ENCODE measurements at regions not wholly inside any gene's neighbourhood (a gene's known extent, or its start where the extent isn't known, plus 50 kb on each side); places are given as distances from the start of the nearest gene placed in this dataset.

DNA sequence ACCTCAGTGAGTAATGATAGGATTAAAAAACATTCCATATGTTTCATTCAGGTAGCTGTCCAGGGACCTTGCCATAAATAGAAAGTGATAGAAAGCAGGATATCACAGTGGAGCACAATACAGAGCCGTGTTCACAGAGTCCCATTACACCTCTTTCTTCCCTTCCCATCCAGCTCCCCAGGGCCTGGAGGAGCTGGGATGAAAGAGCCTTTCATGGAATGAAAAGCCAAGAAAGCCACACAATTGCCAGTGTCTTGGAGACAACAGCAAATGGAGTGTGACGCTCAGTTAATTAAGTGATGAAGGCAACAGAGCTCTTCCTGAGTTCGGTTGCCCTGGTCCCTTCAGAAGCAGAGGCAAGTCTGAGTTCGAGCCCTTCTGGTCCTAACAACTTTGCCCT, 387.3 kb upstream of the PLXNA2 start:
- H3K9ac ChIP-seq (ENCODE audit: extremely low read depth, low read length, poor library complexity, severe bottlenecking) = no peak overlapping the region

DNA sequence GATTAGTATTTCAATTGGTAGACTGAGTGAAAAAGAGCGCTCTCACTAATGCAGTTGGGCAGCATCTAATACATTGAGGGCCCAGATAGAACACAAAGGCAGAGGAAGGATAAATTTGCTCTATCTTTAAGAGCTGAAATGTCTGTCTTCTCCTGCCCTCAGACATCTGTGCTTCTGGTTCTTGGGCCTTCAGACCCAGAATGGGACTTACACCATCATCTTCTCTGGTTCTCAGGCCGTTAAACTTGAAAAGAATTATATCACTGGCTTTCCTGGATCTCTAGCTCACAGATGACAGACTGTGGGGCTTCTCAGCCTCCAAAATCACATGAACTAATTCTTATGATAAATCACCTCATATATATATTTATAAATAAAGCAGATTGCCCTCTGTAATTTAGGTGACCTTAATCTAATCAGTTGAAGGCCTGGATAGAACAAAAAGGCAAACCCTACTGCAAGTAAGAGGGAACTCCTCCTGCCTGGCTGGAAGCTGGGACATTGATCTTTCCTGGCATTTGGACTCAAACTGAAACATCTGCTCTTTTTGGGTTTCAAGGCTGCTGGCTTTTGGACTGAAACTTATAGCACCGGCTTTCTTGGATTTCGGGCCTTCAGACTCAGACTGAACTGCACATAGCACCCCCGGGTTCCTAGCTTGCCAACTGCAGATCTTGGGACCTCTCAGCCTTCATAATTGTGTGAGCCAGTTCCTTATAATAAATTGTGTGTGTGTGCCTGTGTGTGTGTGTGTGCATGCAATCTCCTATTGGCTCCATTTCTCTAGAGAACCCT, 390.4 kb upstream of the PLXNA2 start:
- WGBS, 2 experiments (ENCODE audit: insufficient coverage in 1 of 2, insufficient read length in 1 of 2) = 95 to 100% methylated on average over 2 to 5 of the region's 5 CpGs

More for the DNA sequence above, 387.3 kb upstream of the PLXNA2 start:
- Histone ChIP-seq H3K4me3 (ENCODE audit: low read length) (no peak overlapping the region), H3K36me3 (ENCODE audit: control insufficient read depth, insufficient read depth, low read length) (no peaks in the 10 kb centered on the region), H3K4me1 (ENCODE audit: control insufficient read depth, insufficient read depth, low read length) (peaks cover 3% of the 10 kb centered on the region), H3K27ac (ENCODE audit: low read depth, low read length) (no peak overlapping the region), H3K9me3 (ENCODE audit: control insufficient read depth, low read length) (no peaks in the 10 kb centered on the region), H3K27me3 (ENCODE audit: control insufficient read depth, insufficient read depth, low read length, poor library complexity, severe bottlenecking) (no peaks in the 10 kb centered on the region)
- peaks cover 7% of the 10 kb centered on the region for H3K4me1 Mint-ChIP-seq
- H3K4me3 Mint-ChIP-seq = no peak overlapping the region
- TF ChIP-seq, protein P1, sequence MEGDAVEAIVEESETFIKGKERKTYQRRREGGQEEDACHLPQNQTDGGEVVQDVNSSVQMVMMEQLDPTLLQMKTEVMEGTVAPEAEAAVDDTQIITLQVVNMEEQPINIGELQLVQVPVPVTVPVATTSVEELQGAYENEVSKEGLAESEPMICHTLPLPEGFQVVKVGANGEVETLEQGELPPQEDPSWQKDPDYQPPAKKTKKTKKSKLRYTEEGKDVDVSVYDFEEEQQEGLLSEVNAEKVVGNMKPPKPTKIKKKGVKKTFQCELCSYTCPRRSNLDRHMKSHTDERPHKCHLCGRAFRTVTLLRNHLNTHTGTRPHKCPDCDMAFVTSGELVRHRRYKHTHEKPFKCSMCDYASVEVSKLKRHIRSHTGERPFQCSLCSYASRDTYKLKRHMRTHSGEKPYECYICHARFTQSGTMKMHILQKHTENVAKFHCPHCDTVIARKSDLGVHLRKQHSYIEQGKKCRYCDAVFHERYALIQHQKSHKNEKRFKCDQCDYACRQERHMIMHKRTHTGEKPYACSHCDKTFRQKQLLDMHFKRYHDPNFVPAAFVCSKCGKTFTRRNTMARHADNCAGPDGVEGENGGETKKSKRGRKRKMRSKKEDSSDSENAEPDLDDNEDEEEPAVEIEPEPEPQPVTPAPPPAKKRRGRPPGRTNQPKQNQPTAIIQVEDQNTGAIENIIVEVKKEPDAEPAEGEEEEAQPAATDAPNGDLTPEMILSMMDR (conservative IDR thresholded peaks at IDR 0.05) = no peak
- H3K27me3 Mint-ChIP-seq (ENCODE audit: insufficient read depth) = peaks cover 3% of the 10 kb centered on the region
- WGBS, 2 experiments (ENCODE audit: insufficient coverage in 1 of 2, insufficient read length in 1 of 2) = 78 to 94% methylated on average over 3 to 4 of the region's 4 CpGs
- H3K36me3 Mint-ChIP-seq (ENCODE audit: low read depth) = no peaks in the 10 kb centered on the region
- H3K9me3 Mint-ChIP-seq = no peaks in the 10 kb centered on the region
- no peak overlapping the region for H3K27ac Mint-ChIP-seq
- no peak for DNase-seq

DNA sequence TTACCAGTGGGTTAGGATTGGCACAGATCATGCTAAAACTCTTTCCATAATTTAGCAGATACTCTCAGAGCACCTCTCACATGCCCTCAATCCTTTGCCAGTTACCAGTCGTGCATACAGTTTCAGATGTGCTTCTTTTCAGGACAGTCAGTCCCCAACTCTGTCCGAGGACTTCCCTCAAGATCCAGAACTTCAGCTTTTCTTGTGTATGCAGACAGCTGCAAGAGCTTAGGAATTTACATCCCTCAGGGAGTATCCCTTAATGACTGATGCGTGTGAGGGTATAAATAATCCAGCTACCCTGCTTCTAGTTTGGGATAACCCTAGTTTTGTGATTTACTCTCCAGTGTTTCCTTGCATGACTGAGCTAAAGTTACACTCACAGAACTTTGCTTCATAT, 393.0 kb upstream of the PLXNA2 start:
- Mint-ChIP-seq H3K4me3 (no peak overlapping the region), H3K9me3 (no peaks in the 10 kb centered on the region), H3K4me1 (peaks cover 15% of the 10 kb centered on the region), H3K27ac (no peak overlapping the region), H3K36me3 (ENCODE audit: low read depth) (no peaks in the 10 kb centered on the region), H3K27me3 (ENCODE audit: insufficient read depth) (peaks cover 3% of the 10 kb centered on the region)
- 90 to 92% methylated on average over 3 of the region's 3 CpGs for WGBS, 2 experiments (ENCODE audit: insufficient coverage in 1 of 2, insufficient read length in 1 of 2)
- no peaks in the 10 kb centered on the region for H3K27me3 ChIP-seq (ENCODE audit: control insufficient read depth, insufficient read depth, low read length, poor library complexity, severe bottlenecking)
- no peak overlapping the region for H3K27ac ChIP-seq (ENCODE audit: low read depth, low read length)
- TF ChIP-seq, protein P1 (conservative IDR thresholded peaks at IDR 0.05) = no peak
- no peaks in the 10 kb centered on the region for H3K4me1 ChIP-seq (ENCODE audit: control insufficient read depth, insufficient read depth, low read length)
- H3K36me3 ChIP-seq (ENCODE audit: control insufficient read depth, insufficient read depth, low read length) = no peaks in the 10 kb centered on the region
- H3K4me3 ChIP-seq (ENCODE audit: low read length) = no peak overlapping the region
- H3K9me3 ChIP-seq (ENCODE audit: control insufficient read depth, low read length) = peaks cover 9% of the 10 kb centered on the region
- no peak overlapping the region for H3K9ac ChIP-seq (ENCODE audit: extremely low read depth, low read length, poor library complexity, severe bottlenecking)
- no peak for DNase-seq

More for the DNA sequence above, 390.4 kb upstream of the PLXNA2 start:
- no peak overlapping the region for H3K4me3 Mint-ChIP-seq
- H3K9ac ChIP-seq (ENCODE audit: extremely low read depth, low read length, poor library complexity, severe bottlenecking) = no peak overlapping the region
- H3K36me3 Mint-ChIP-seq (ENCODE audit: low read depth) = no peaks in the 10 kb centered on the region
- H3K9me3 ChIP-seq (ENCODE audit: control insufficient read depth, low read length) = no peaks in the 10 kb centered on the region
- no peak overlapping the region for H3K27ac Mint-ChIP-seq
- H3K36me3 ChIP-seq (ENCODE audit: control insufficient read depth, insufficient read depth, low read length) = no peaks in the 10 kb centered on the region
- H3K27me3 ChIP-seq (ENCODE audit: control insufficient read depth, insufficient read depth, low read length, poor library complexity, severe bottlenecking) = no peaks in the 10 kb centered on the region
- no peak overlapping the region for H3K4me3 ChIP-seq (ENCODE audit: low read length)
- DNase-seq = no peak
- peaks cover 5% of the 10 kb centered on the region for H3K4me1 Mint-ChIP-seq
- H3K9me3 Mint-ChIP-seq = no peaks in the 10 kb centered on the region
- H3K27ac ChIP-seq (ENCODE audit: low read depth, low read length) = no peak overlapping the region
- no peaks in the 10 kb centered on the region for H3K4me1 ChIP-seq (ENCODE audit: control insufficient read depth, insufficient read depth, low read length)
- TF ChIP-seq, protein P1 (conservative IDR thresholded peaks at IDR 0.05) = no peak
- peaks cover 3% of the 10 kb centered on the region for H3K27me3 Mint-ChIP-seq (ENCODE audit: insufficient read depth)

Data from endodermal cell (in vitro differentiated cells).